Brain microvascular endothelial cell (primary cell): ENCODE measurements at regions not wholly inside any gene's neighbourhood (a gene's known extent, or its start where the extent isn't known, plus 50 kb on each side); places are given as distances from the start of the nearest gene placed in this dataset.
A peak's percentile ranks its signal among the peaks of the same experiment; 100 is the strongest.

Source experiments
- DNase-seq: peaks from one replicate; pipeline ENCODE4 v3.0.0-alpha.2; 2020
- H3K27ac ChIP-seq: fragments of 250-450 bp; sonication (Bioruptor Pico); 2 replicates; pipeline ENCODE4 v1.5.1; 2020; ENCODE audit warnings: mild to moderate bottlenecking, moderate library complexity
- H3K27me3 ChIP-seq: fragments of 250-450 bp; sonication (Bioruptor Pico); replicated peaks from 2 replicates; pipeline ENCODE4 v1.5.1; 2020; ENCODE audit warnings: mild to moderate bottlenecking
- H3K36me3 ChIP-seq: fragments of 250-450 bp; sonication (Bioruptor Pico); replicated peaks from 2 replicates; pipeline ENCODE4 v1.5.1; 2020; ENCODE audit warnings: mild to moderate bottlenecking
- H3K4me3 ChIP-seq: 2 replicates; pipeline ENCODE4 v1.5.1; 2011; ENCODE audit warnings: low read depth, mild to moderate bottlenecking, control low read depth, low read length, moderate library complexity
- CTCF ChIP-seq: IDR thresholded peaks from 2 replicates; pipeline ENCODE4 v1.5.1; 2011; ENCODE audit warnings: low read depth, mild to moderate bottlenecking, moderate library complexity, low read length, control low read depth, inconsistent platforms; ENCODE audit errors: missing control alignments
- in situ Hi-C: cut with HindIII; loops from 2 replicates; pipeline ENCODE4 v1.10.0; 2017; ENCODE audit warnings: low sequenced_read_pairs, low pct_ligation_motif_present

- DNase-seq: peak; percentile 97
- peak overlapping the region; percentile 86 for H3K27ac ChIP-seq
- H3K4me3 ChIP-seq: no peak overlapping the region
- TF ChIP-seq CTCF: peak; percentile 16
- no peaks in the 10 kb centered on the region for H3K27me3 ChIP-seq
- in situ Hi-C loops: no loop called here
- no peaks in the 10 kb centered on the region for H3K36me3 ChIP-seq
Measured at GRCh38 chr4:128386761-128387599, 99.4 kb upstream of the PGRMC2 start.

- Histone ChIP-seq H3K27me3 (no peaks in the 10 kb centered on the region), H3K4me3 (no peak overlapping the region), H3K36me3 (no peaks in the 10 kb centered on the region), H3K27ac (peak overlapping the region; percentile 86)
- peak; percentile 74 for DNase-seq
- in situ Hi-C loops: no loop called here
- peak; percentile 43 for TF ChIP-seq CTCF
Measured at GRCh38 chr4:128385683-128386304, 98.2 kb upstream of the PGRMC2 start.

GRCh38 chr4:128384765-128385598 is 97.4 kb upstream of the PGRMC2 start:
- H3K36me3 ChIP-seq: no peaks in the 10 kb centered on the region
- in situ Hi-C loops: no loop called here
- H3K27me3 ChIP-seq: no peaks in the 10 kb centered on the region
- DNase-seq: no peak
- no peak overlapping the region for H3K4me3 ChIP-seq
- TF ChIP-seq CTCF: no peak
- peak overlapping the region; percentile 86 for H3K27ac ChIP-seq

DNA sequence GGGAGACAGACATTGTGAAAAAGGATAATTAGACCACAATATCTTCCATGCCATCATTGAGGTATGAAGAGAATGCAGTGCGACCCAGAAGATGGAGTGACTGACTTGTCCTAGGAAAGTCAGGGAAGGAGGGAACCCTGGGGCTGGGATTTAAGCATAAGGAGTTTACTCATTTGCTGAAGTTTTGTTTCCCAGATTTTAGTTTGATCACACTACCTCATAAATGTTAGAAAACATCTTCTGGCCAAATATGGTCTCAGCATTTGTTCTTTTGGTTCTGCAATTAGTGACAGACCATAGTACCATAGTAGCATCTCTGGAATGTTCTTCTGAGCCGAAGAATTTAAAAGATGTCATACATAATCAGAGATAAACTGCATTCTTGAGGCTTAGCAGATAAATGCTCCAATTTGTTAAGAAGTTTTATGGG is 96.5 kb upstream of the PGRMC2 start:
- Histone ChIP-seq H3K27ac (peak overlapping the region; percentile 86), H3K36me3 (no peaks in the 10 kb centered on the region), H3K4me3 (no peak overlapping the region), H3K27me3 (no peaks in the 10 kb centered on the region)
- peak; percentile 67 for DNase-seq
- no peak for TF ChIP-seq CTCF
- in situ Hi-C loops: no loop called here

- no peak for TF ChIP-seq CTCF
- H3K27me3 ChIP-seq: no peaks in the 10 kb centered on the region
- in situ Hi-C loops: no loop called here
- H3K36me3 ChIP-seq: no peaks in the 10 kb centered on the region
- DNase-seq: no peak
- H3K4me3 ChIP-seq: no peak overlapping the region
- no peak overlapping the region for H3K27ac ChIP-seq
Measured at GRCh38 chr4:128381748-128382559, 94.3 kb upstream of the PGRMC2 start.
